ENCODE measurements at regions not wholly inside any gene's neighbourhood (a gene's known extent, or its start where the extent isn't known, plus 50 kb on each side); places are given as distances from the start of the nearest gene placed in this dataset.
A peak's percentile ranks its signal among the peaks of the same experiment; 100 is the strongest.

DNA sequence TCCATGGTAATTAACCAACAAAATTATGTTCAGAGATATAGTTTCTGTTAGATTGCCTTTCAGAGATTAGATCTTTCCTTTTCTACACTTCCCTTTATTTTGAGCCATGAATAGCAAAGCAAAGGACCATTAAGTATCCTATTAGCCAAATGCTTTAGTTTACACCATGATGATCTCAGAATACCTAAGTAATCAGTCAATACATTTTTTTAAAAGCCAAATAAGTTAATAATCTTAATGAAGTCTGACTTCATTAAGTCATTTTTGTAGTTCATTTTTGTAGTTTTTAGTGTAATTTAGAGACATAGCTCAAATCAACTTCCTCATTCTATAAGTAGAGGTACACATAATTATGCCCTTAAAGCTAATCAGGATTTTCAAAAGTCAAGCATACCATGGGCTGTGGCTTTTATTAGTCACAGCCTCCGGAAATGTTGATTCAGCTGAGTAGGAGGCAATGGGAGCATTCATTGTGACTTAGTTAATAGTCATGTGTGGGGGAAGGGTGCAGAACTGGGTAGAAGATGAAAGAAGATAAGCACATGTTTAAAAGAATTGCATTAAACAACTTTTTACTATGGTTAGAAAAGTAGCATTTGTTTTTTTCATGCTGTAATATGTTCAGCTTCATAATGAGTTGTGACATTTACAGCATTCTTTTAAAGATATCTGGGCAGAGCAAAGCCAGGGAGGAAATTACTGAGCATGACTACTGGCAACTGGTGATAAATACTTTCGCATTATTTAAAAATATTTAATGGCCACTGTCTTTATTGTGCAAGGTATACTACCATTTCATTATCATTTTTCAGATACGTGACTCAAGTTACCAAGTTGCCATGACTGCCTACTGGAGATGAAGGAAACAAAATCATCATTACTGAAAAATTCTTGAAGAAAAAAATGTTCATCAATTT is 57.3 kb upstream of the CCDC71L start (continued):
- TF ChIP-seq CEBPB (IDR thresholded peaks at IDR 0.05; ENCODE audit: low read depth, low read length), result peak; percentile 94
- no peak for TF ChIP-seq CHD1 (IDR thresholded peaks at IDR 0.05; ENCODE audit: low read depth, low read length)
- TF ChIP-seq NFE2L2 (IDR thresholded peaks at IDR 0.05; ENCODE audit: low read depth, low read length), result peak; percentile 63

- WGBS, 2 experiments (ENCODE audit: extremely low coverage in 2 of 2, insufficient read length in 1 of 2), result 100% methylated on average over 1 of the region's 2 CpGs; no CpG with 5 or more reads in 1 of the 2 experiments
- TF ChIP-seq BHLHE40 (IDR thresholded peaks at IDR 0.05; ENCODE audit: low read depth, low read length) (no peak), RCOR1 (IDR thresholded peaks at IDR 0.05; ENCODE audit: insufficient replicate concordance, low read length) (no peak), NFE2L2 (IDR thresholded peaks at IDR 0.05; ENCODE audit: low read depth, low read length) (no peak), FOS (IDR thresholded peaks at IDR 0.05; ENCODE audit: low read depth, low read length) (no peak), MAFK (IDR thresholded peaks at IDR 0.05; ENCODE audit: low read depth, low read length) (no peak), CEBPB (IDR thresholded peaks at IDR 0.05; ENCODE audit: low read depth, low read length) (no peak), RAD21 (IDR thresholded peaks at IDR 0.05; ENCODE audit: low read length) (no peak), POLR2A (IDR thresholded peaks at IDR 0.05; ENCODE audit: low read depth, low read length) (no peak), RFX5 (IDR thresholded peaks at IDR 0.05; ENCODE audit: low read depth, low read length) (no peak), MXI1 (IDR thresholded peaks at IDR 0.05; ENCODE audit: borderline replicate concordance, low read depth, low read length) (no peak), SMC3 (IDR thresholded peaks at IDR 0.05; ENCODE audit: low read depth, low read length) (no peak), CHD1 (IDR thresholded peaks at IDR 0.05; ENCODE audit: low read depth, low read length) (no peak)
- TF ChIP-seq, protein P1, sequence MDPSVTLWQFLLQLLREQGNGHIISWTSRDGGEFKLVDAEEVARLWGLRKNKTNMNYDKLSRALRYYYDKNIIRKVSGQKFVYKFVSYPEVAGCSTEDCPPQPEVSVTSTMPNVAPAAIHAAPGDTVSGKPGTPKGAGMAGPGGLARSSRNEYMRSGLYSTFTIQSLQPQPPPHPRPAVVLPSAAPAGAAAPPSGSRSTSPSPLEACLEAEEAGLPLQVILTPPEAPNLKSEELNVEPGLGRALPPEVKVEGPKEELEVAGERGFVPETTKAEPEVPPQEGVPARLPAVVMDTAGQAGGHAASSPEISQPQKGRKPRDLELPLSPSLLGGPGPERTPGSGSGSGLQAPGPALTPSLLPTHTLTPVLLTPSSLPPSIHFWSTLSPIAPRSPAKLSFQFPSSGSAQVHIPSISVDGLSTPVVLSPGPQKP (IDR thresholded peaks at IDR 0.05; ENCODE audit: borderline replicate concordance, low read depth, low read length), result no peak
- TF ChIP-seq, protein P2, sequence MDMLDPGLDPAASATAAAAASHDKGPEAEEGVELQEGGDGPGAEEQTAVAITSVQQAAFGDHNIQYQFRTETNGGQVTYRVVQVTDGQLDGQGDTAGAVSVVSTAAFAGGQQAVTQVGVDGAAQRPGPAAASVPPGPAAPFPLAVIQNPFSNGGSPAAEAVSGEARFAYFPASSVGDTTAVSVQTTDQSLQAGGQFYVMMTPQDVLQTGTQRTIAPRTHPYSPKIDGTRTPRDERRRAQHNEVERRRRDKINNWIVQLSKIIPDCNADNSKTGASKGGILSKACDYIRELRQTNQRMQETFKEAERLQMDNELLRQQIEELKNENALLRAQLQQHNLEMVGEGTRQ (IDR thresholded peaks at IDR 0.05; ENCODE audit: low read depth, low read length), result no peak
Observed at GRCh38 chr7:106720641-106721040, 59.7 kb upstream of the CCDC71L start.

More at GRCh38 chr7:106720641-106721040, 59.7 kb upstream of the CCDC71L start:
- peak overlapping the region; percentile 66; the same call in 1 of the 2 replicates for H4K5ac ChIP-seq (ENCODE audit: low read depth, low read length)
- no peaks in the 10 kb centered on the region for H3K27me3 ChIP-seq (ENCODE audit: control insufficient read depth, insufficient read depth, low read length)
- no peak for DNase-seq
- H3K4ac ChIP-seq (ENCODE audit: low read depth, low read length), result peak overlapping the region; percentile 74
- no peak overlapping the region for H3K27ac ChIP-seq (ENCODE audit: insufficient read depth, low read length)
- peak overlapping the region; percentile 88 for H4K91ac ChIP-seq (ENCODE audit: insufficient read depth, low read depth, low read length)
- H3K79me1 ChIP-seq (ENCODE audit: low read depth in 1 of 2, low read length in 2 of 2), result peaks cover 22 to 44% of the 10 kb centered on the region in 2 experiments; a peak in 3 of 4 replicates
- no peak for ATAC-seq (ENCODE audit: low read depth)
- peak overlapping the region; percentile 28 to 90; a peak in 3 of 4 replicates for H4K8ac ChIP-seq (ENCODE audit: low read depth in 2 of 2, low read length in 2 of 2)
- H3K36me3 ChIP-seq (ENCODE audit: control insufficient read depth, insufficient read depth, low read length), result no peaks in the 10 kb centered on the region
- peak overlapping the region; percentile 93 for H3K14ac ChIP-seq (replicated peaks; ENCODE audit: low read depth, low read length)
- peak overlapping the region; percentile 96 for H2BK120ac ChIP-seq (ENCODE audit: low read depth, low read length)
- peaks cover 7% of the 10 kb centered on the region for H3K9me1 ChIP-seq (ENCODE audit: insufficient read depth, low read length)
- in situ Hi-C loops (cut with MboI; ENCODE audit: low sequenced_read_pairs), result no loop called here
- H3K4me2 ChIP-seq (ENCODE audit: low read depth, low read length), result no peak overlapping the region
- no peak overlapping the region for H3K4me3 ChIP-seq (ENCODE audit: insufficient read depth, low read depth, low read length)
- H3K23ac ChIP-seq (ENCODE audit: low read depth, low read length), result peak overlapping the region; percentile 30
- H4K20me1 ChIP-seq (ENCODE audit: insufficient read depth, low read length), result no peaks in the 10 kb centered on the region
- intact Hi-C loops (cut with micrococcal nuclease), result no loop called here
- peak overlapping the region; percentile 87 for H2BK20ac ChIP-seq (ENCODE audit: low read depth, low read length)
- no peak overlapping the region for H3K9ac ChIP-seq (ENCODE audit: low read depth, low read length)
- BruUV-seq (replicated peaks), result no TSS peak
- H2AFZ ChIP-seq (replicated peaks; ENCODE audit: low read length, poor library complexity), result peak overlapping the region; percentile 71
- peak overlapping the region; percentile 99 for H2AK5ac ChIP-seq (ENCODE audit: low read depth, low read length)
- H3K9me3 ChIP-seq (ENCODE audit: control insufficient read depth, insufficient read depth, low read length), result no peaks in the 10 kb centered on the region
- H2BK5ac ChIP-seq (ENCODE audit: low read depth, low read length, poor library complexity, severe bottlenecking), result peak overlapping the region; percentile 99
- dilution Hi-C loops (cut with HindIII; ENCODE audit: low sequenced_read_pairs, unreplicated experiment), result no loop called here
- ChIA-PET POLR2A (ENCODE audit: unreplicated experiment) (no interaction called here), CTCF (interaction anchor here (1.8 kb wide), 1 partner anchor 16 kb away, joined by 8 read pairs; no protein-coding TSS in a partner anchor)
- peak overlapping the region; percentile 72; the same call in 1 of the 2 replicates for H3K18ac ChIP-seq (ENCODE audit: low read depth, low read length)
- H3K4me1 ChIP-seq (ENCODE audit: control insufficient read depth, insufficient read depth, low read length), result peaks cover 12% of the 10 kb centered on the region
- H2AK9ac ChIP-seq (replicated peaks; ENCODE audit: low read depth, low read length, poor library complexity), result peak overlapping the region; percentile 60
- no peak overlapping the region; the same call in 1 of the 2 replicates for H3K56ac ChIP-seq (ENCODE audit: extremely low read depth, insufficient read depth, low read length)
- H2BK15ac ChIP-seq (ENCODE audit: low read depth, low read length), result peak overlapping the region; percentile 94
